ENCODE measurements at regions not wholly inside any gene's neighbourhood (a gene's known extent, or its start where the extent isn't known, plus 50 kb on each side); places are given as distances from the start of the nearest gene placed in this dataset.
"Not testable (repeated sequence)": the region's sequence is repeated elsewhere in the genome, so short reads cannot be mapped to it uniquely, and the experiment has no call there.

DNA sequence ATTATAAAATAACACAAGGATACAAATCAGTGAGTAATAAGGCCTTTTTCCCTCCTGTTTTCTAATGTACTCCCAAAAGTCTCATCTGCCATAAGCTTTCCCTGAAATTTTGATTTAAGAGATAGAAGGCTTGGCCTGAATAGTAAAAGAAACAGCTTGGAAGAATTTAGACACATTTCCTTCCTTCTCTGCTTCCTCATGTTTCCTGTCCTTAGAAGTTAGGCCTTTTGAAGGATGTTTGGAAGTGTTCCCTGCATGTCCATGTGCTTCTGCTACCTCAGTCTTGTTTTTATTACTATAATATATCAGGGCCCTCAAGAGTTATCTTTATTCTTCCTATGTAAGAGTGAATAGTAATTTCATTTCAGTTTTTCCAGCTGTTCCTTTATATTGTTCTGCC lies 242.7 kb downstream of the DEPDC1B start:
- TF ChIP-seq, protein P1, sequence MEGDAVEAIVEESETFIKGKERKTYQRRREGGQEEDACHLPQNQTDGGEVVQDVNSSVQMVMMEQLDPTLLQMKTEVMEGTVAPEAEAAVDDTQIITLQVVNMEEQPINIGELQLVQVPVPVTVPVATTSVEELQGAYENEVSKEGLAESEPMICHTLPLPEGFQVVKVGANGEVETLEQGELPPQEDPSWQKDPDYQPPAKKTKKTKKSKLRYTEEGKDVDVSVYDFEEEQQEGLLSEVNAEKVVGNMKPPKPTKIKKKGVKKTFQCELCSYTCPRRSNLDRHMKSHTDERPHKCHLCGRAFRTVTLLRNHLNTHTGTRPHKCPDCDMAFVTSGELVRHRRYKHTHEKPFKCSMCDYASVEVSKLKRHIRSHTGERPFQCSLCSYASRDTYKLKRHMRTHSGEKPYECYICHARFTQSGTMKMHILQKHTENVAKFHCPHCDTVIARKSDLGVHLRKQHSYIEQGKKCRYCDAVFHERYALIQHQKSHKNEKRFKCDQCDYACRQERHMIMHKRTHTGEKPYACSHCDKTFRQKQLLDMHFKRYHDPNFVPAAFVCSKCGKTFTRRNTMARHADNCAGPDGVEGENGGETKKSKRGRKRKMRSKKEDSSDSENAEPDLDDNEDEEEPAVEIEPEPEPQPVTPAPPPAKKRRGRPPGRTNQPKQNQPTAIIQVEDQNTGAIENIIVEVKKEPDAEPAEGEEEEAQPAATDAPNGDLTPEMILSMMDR (conservative IDR thresholded peaks at IDR 0.05; ENCODE audit: low read length) = no peak
- H3K4me3 ChIP-seq (ENCODE audit: low read length) = no peak overlapping the region
- DNase-seq (ENCODE audit: low read depth) = no peak

GRCh38 chr5:60455589-60455988 lies 244.4 kb downstream of the DEPDC1B start:
- H3K4me3 ChIP-seq (ENCODE audit: low read length) = no peak overlapping the region
- no peak for DNase-seq (ENCODE audit: low read depth)
- TF ChIP-seq, protein P1 (conservative IDR thresholded peaks at IDR 0.05; ENCODE audit: low read length) = no peak

DNA sequence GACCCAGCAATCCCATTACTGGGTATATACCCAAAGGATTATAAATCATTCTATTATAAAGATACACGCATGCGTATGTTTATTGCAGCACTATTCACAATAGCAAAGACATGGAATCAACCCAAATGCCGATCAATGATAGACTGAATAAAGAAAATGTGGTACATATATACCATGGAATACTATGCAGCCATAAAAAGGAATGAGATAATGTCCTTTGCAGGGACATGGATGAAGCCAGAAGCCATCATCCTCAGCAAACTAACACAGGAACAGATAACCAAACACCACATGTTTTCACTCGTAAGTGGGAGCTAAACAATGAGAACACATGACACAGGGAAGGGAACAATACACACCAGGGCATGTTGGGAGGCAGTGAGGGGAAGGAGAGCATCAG lies 245.7 kb downstream of the DEPDC1B start:
- not testable (repeated sequence) for H3K4me3 ChIP-seq (ENCODE audit: low read length); DNase-seq (ENCODE audit: low read depth)

DNA sequence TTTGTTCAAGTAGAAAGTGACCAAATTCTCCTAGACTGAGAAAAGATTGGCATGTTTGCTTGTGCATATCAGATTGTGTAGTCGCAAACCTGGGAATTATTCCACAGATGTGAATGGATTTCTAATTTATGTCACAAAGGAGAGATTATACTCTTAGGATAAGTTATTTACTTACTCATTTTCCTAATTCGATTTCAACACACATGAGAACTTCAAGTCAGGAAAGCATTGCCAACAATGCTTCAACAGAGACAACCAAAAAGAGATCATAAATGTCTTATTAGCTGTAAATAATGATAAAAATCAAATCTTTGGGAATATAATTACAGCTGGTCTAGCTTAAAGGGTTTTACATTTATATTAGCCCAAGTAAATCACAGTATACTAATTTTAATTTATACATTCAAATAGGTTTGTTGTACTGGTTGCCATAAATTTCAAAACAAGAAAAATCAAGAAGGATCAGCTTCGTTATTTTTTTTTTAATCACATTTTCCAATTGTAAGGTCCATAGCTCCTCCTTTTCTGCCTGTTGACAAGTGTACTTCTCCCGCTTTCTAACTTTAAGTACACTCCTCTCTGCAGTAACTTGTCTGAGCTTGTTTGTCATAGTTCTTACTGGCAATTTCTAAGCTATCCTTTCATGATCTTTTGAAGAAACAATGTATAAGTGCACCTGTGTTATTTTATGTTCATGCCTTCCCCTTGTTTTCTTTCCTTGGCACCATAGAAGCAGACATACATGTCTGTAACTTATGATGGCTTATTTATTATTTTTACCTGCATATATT lies 246.6 kb downstream of the DEPDC1B start:
- H3K4me3 ChIP-seq (ENCODE audit: low read length) = no peak overlapping the region
- TF ChIP-seq, protein P1 (conservative IDR thresholded peaks at IDR 0.05; ENCODE audit: low read length) = no peak
- DNase-seq (ENCODE audit: low read depth) = no peak

GRCh38 chr5:60448600-60448999 lies 251.4 kb downstream of the DEPDC1B start:
- no peak overlapping the region for H3K4me3 ChIP-seq (ENCODE audit: low read length)
- TF ChIP-seq, protein P1 (conservative IDR thresholded peaks at IDR 0.05; ENCODE audit: low read length) = no peak
- DNase-seq (ENCODE audit: low read depth) = no peak

- no peak for DNase-seq (ENCODE audit: low read depth)
- TF ChIP-seq, protein P1 (conservative IDR thresholded peaks at IDR 0.05; ENCODE audit: low read length) = no peak
- no peak overlapping the region for H3K4me3 ChIP-seq (ENCODE audit: low read length)
These were observed 252.5 kb downstream of the DEPDC1B start for GRCh38 chr5:60447488-60447920.

DNA sequence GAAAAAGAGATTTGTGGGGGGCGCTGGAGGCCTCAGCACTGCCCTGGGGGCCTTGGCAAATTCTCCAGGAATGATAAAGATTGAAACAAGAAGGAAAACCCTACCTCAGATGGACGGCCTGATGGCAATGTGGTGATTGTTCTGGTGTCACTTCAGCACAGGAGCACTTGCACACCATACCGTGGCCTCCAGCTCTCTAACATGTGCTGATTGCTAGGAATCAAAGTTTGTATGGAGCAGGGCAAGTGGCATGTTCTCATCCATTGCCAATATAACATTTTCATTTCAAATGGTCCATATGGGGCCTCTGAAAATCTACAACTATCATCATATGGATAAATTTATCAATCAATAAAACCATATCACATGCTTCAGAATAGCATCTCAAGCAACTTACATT lies 253.0 kb downstream of the DEPDC1B start:
- TF ChIP-seq, protein P1 (conservative IDR thresholded peaks at IDR 0.05; ENCODE audit: low read length) = no peak
- no peak overlapping the region for H3K4me3 ChIP-seq (ENCODE audit: low read length)
- no peak for DNase-seq (ENCODE audit: low read depth)

All from AG10803 (cell line).